ENCODE measurements at regions not wholly inside any gene's neighbourhood (a gene's known extent, or its start where the extent isn't known, plus 50 kb on each side); places are given as distances from the start of the nearest gene placed in this dataset.

DNA sequence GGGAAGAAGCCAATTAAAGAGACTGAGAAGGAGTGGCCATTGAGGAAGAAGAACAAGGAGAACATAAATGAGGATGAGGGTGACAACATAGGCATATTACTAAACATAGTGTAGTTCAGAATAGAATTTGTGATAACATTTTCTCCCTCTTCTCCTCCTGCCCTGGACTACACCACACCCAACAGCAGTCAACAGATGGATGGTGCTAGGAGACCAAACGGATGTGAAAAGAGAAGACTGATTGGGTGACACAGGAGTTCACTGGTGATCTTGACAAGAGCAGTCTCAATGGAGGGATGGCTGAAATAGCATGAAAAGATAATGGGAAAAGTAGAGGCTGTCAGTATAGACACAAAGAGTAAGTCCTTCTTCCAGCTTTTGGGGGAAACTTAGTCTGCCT, 226.5 kb upstream of the FGF13 start:
- WGBS, result 55% methylated on average over 1 of the region's 1 CpG

DNA sequence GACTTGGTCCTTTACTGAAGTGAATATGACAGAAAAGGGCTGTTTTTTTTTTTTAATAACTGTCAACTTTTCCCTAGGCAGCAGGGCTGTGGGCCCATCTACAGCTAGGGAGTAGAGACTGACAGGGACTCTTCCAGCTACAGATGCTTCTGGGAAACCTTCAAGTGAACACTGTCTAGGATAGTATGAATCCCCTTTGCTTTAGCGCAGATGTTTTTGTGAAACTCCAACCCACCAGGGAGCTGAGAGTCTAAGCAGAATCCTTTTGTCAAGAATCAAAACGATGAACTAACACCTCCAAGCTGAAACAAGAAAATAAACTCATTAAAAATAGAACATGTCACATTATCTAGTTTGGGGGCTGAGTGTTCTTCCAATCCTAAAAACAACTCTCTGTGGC, 219.7 kb upstream of the FGF13 start:
- Histone ChIP-seq H3K27me3 (no peaks in the 10 kb centered on the region), H3K36me3 (no peaks in the 10 kb centered on the region), H3K27ac (no peak overlapping the region), H3K4me3 (no peak overlapping the region), H3K9me3 (no peaks in the 10 kb centered on the region), H3K4me1 (no peaks in the 10 kb centered on the region)
- TF ChIP-seq POLR2A (IDR thresholded peaks at IDR 0.05) (no peak), POLR2AphosphoS5 (IDR thresholded peaks at IDR 0.05) (no peak), EP300 (IDR thresholded peaks at IDR 0.05) (no peak)
- TF ChIP-seq, protein P1, sequence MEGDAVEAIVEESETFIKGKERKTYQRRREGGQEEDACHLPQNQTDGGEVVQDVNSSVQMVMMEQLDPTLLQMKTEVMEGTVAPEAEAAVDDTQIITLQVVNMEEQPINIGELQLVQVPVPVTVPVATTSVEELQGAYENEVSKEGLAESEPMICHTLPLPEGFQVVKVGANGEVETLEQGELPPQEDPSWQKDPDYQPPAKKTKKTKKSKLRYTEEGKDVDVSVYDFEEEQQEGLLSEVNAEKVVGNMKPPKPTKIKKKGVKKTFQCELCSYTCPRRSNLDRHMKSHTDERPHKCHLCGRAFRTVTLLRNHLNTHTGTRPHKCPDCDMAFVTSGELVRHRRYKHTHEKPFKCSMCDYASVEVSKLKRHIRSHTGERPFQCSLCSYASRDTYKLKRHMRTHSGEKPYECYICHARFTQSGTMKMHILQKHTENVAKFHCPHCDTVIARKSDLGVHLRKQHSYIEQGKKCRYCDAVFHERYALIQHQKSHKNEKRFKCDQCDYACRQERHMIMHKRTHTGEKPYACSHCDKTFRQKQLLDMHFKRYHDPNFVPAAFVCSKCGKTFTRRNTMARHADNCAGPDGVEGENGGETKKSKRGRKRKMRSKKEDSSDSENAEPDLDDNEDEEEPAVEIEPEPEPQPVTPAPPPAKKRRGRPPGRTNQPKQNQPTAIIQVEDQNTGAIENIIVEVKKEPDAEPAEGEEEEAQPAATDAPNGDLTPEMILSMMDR (IDR thresholded peaks at IDR 0.05), result no peak
- no peak for DNase-seq (ENCODE audit: low spot score in 2 of 2)
- 51% methylated on average over 2 of the region's 2 CpGs for WGBS

More for the DNA sequence above, 226.5 kb upstream of the FGF13 start:
- Histone ChIP-seq H3K4me1 (no peaks in the 10 kb centered on the region), H3K27me3 (no peaks in the 10 kb centered on the region), H3K9me3 (no peaks in the 10 kb centered on the region), H3K4me3 (no peak overlapping the region), H3K36me3 (no peaks in the 10 kb centered on the region), H3K27ac (no peak overlapping the region)
- no peak for DNase-seq (ENCODE audit: low spot score in 2 of 2)
- TF ChIP-seq, protein P1 (IDR thresholded peaks at IDR 0.05), result no peak
- TF ChIP-seq POLR2AphosphoS5 (IDR thresholded peaks at IDR 0.05) (no peak), EP300 (IDR thresholded peaks at IDR 0.05) (no peak), POLR2A (IDR thresholded peaks at IDR 0.05) (no peak)

DNA sequence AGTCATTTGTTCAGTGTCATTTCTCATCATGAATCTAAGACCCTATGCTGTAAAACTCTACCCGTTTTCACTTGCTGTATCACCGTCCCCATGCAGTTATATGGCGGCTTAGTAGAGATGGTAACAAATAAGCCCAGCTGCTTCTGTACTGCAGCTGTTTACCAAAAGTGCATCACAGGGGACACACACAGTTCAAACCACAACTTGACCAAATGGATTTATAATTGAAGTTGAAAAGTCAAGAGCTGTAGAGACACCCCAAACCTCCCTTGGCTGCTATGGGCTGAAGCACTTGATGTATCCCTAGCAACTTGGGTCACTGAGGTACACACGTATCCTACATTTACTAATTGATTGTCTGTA, 219.0 kb upstream of the FGF13 start:
- WGBS, result 84% methylated on average over 4 of the region's 4 CpGs
- H3K9me3 ChIP-seq, result no peaks in the 10 kb centered on the region

DNA sequence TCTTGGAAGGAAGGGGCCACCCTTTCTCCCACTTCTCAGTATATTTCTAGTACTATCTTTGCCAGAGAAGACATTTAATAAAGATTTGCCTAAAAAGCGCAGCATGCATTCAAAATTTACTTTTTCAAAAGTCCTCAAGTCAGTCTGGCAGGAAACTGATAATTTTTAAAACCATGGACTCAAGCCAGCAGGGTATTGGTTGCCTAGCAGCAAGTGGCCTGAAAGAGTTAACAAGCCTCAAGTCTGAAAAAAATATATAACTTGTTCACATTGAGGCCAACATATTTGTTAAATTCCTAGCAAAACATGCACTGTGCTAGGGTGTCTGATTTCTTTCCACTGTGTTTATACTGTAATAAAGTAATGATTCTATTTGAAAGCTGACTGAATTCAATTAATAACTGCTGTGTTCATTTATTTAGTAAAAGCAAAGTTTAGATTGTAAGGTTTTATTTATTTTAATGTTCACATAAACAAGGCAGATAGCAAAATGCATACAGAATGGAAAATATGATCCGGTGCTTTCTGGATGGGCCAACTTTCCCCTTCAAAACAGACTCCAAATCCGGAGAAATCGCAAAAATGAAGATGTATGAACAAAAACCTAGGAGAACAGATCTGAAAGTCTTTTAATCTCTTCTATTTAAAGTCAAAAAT, 218.5 kb upstream of the FGF13 start:
- DNase-seq (ENCODE audit: low spot score in 2 of 2), result no peak
- no peaks in the 10 kb centered on the region for H3K27me3 ChIP-seq

More for the DNA sequence above, 219.0 kb upstream of the FGF13 start:
- TF ChIP-seq EP300 (IDR thresholded peaks at IDR 0.05) (no peak), POLR2AphosphoS5 (IDR thresholded peaks at IDR 0.05) (no peak)
- Histone ChIP-seq H3K27ac (no peak overlapping the region), H3K36me3 (no peaks in the 10 kb centered on the region), H3K4me1 (no peaks in the 10 kb centered on the region), H3K27me3 (no peaks in the 10 kb centered on the region), H3K4me3 (no peak overlapping the region)
- no peak for DNase-seq (ENCODE audit: low spot score in 2 of 2)

DNA sequence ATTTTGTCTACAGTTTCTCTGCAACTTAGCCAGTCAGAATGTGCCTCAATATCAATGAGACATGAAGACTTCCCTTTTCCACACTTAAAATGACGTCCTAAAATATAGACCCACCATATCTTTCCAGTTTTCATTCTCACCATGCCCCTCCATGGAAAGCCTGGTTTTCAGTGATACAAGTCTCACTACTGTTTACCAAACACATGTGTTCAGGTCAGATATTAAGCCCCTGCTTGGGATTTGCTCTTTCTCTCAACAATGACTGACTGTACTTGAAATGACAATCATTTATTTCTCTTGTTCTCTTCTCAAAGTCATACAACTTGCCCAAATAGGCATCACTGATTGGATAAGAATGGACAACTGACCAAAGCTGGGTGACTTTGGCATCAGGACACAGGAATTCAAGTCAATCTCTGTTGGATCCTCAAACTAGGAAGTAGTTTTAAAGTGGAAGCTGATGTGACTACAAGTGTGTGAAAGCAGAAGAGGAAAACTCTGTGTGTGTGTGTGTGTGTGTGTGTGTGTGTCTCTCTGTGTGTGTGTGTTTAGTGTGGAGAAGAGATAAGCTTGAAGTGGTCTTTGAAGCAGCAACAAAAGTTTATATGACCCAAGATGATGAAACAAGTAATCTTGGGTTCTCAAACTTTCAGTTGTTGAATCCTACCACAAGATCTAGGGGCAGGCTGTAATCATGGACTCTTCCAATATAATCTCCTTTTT, 217.4 kb upstream of the FGF13 start:
- H3K36me3 ChIP-seq, result no peaks in the 10 kb centered on the region
- H3K27me3 ChIP-seq, result no peaks in the 10 kb centered on the region
- no peaks in the 10 kb centered on the region for H3K4me1 ChIP-seq
- no peaks in the 10 kb centered on the region for H3K9me3 ChIP-seq
- WGBS, result 43% methylated on average over 1 of the region's 1 CpG
- no peak overlapping the region for H3K4me3 ChIP-seq
- no peak overlapping the region for H3K27ac ChIP-seq
- no peak for DNase-seq (ENCODE audit: low spot score in 2 of 2)
- TF ChIP-seq POLR2A (IDR thresholded peaks at IDR 0.05) (no peak), EP300 (IDR thresholded peaks at IDR 0.05) (no peak), POLR2AphosphoS5 (IDR thresholded peaks at IDR 0.05) (no peak)
- TF ChIP-seq, protein P1 (IDR thresholded peaks at IDR 0.05), result no peak

More for the DNA sequence above, 218.5 kb upstream of the FGF13 start:
- Histone ChIP-seq H3K4me1 (no peaks in the 10 kb centered on the region), H3K27ac (no peak overlapping the region), H3K4me3 (no peak overlapping the region), H3K9me3 (no peaks in the 10 kb centered on the region), H3K36me3 (no peaks in the 10 kb centered on the region)
- WGBS, result 64% methylated on average over 4 of the region's 4 CpGs
- TF ChIP-seq POLR2A (IDR thresholded peaks at IDR 0.05) (no peak), EP300 (IDR thresholded peaks at IDR 0.05) (no peak), POLR2AphosphoS5 (IDR thresholded peaks at IDR 0.05) (no peak)
- TF ChIP-seq, protein P1 (IDR thresholded peaks at IDR 0.05), result no peak
